ENCODE measurements at regions not wholly inside any gene's neighbourhood (a gene's known extent, or its start where the extent isn't known, plus 50 kb on each side); places are given as distances from the start of the nearest gene placed in this dataset.

GRCh38 chr18:34126121-34126520 lies 98.6 kb downstream of the NOL4 start:
- H3K79me2 ChIP-seq (replicated peaks; ENCODE audit: insufficient read depth): no peaks in the 10 kb centered on the region
- no peaks in the 10 kb centered on the region for H3K9me2 ChIP-seq (ENCODE audit: insufficient read depth)
- H3K4me1 ChIP-seq (ENCODE audit: insufficient read depth): no peaks in the 10 kb centered on the region
- TF ChIP-seq ZNF114 (CRISPR knock-in tag; IDR thresholded peaks at IDR 0.05) (no peak), ZNF331 (CRISPR knock-in tag; IDR thresholded peaks at IDR 0.05; ENCODE audit: low read depth) (no peak), CREB1 (CRISPR knock-in tag; IDR thresholded peaks at IDR 0.05; ENCODE audit: low read depth) (no peak), ETS1 (IDR thresholded peaks at IDR 0.05) (no peak), STAT1 (IDR thresholded peaks at IDR 0.05; ENCODE audit: unreplicated experiment) (no peak), NANOG (IDR thresholded peaks at IDR 0.05; ENCODE audit: borderline replicate concordance) (no peak), EZH2 (IDR thresholded peaks at IDR 0.05; ENCODE audit: low read depth, unreplicated experiment) (no peak), ZNF462 (CRISPR knock-in tag; IDR thresholded peaks at IDR 0.05) (no peak), JUNB (IDR thresholded peaks at IDR 0.05; ENCODE audit: unreplicated experiment) (no peak), REST (IDR thresholded peaks at IDR 0.05; ENCODE audit: unreplicated experiment) (no peak)
- H3K36me3 ChIP-seq (ENCODE audit: insufficient read depth): no peaks in the 10 kb centered on the region
- DNase-seq (ENCODE audit: low spot score): no peak
- Mint-ChIP-seq H3K9me3 (no peaks in the 10 kb centered on the region), H3K4me1 (0 out of 3 replicates have a peak, but pooled peaks cover 2% of the 10 kb centered on the region), H3K27ac (no peak overlapping the region), H3K27me3 (ENCODE audit: insufficient read depth, low read depth, poor library complexity) (no peaks in the 10 kb centered on the region), H3K36me3 (ENCODE audit: low read depth) (no peaks in the 10 kb centered on the region), H3K4me3 (no peak overlapping the region)
- H4K20me1 ChIP-seq (replicated peaks; ENCODE audit: insufficient read depth): no peaks in the 10 kb centered on the region
- no peak for ATAC-seq
- H3K27ac ChIP-seq (ENCODE audit: low read depth): no peak overlapping the region
- no peaks in the 10 kb centered on the region for H3K27me3 ChIP-seq (ENCODE audit: insufficient read depth)
- no peak overlapping the region for H2AFZ ChIP-seq
- H3F3A ChIP-seq (replicated peaks; ENCODE audit: low read depth): no peaks in the 10 kb centered on the region
- no peak overlapping the region for H3K4me2 ChIP-seq
- H3K4me3 ChIP-seq: no peak overlapping the region

Measured in GM23338 (cell line).